ENCODE measurements at regions not wholly inside any gene's neighbourhood (a gene's known extent, or its start where the extent isn't known, plus 50 kb on each side); places are given as distances from the start of the nearest gene placed in this dataset.

- Histone ChIP-seq H3K36me3 (ENCODE audit: insufficient read depth, low read length) (no peaks in the 10 kb centered on the region), H3K27ac (ENCODE audit: low read length) (no peak overlapping the region), H3F3A (ENCODE audit: insufficient read depth, low read length, poor library complexity, severe bottlenecking) (no peaks in the 10 kb centered on the region), H3K4me3 (ENCODE audit: low read length) (no peak overlapping the region), H3K9me3 (ENCODE audit: low read length) (no peaks in the 10 kb centered on the region), H3K9ac (ENCODE audit: low read length) (no peak overlapping the region), H3K9me2 (ENCODE audit: insufficient read depth, low read length) (no peaks in the 10 kb centered on the region), H2AFZ (ENCODE audit: low read depth, low read length) (no peak overlapping the region), H3K79me2 (replicated peaks; ENCODE audit: insufficient read depth, low read length) (no peaks in the 10 kb centered on the region), H3K4me2 (ENCODE audit: low read length) (no peak overlapping the region), H3K27me3 (ENCODE audit: insufficient read depth, low read depth, low read length) (no peaks in the 10 kb centered on the region), H4K20me1 (ENCODE audit: insufficient read depth) (no peaks in the 10 kb centered on the region)
- TF ChIP-seq, protein P1, sequence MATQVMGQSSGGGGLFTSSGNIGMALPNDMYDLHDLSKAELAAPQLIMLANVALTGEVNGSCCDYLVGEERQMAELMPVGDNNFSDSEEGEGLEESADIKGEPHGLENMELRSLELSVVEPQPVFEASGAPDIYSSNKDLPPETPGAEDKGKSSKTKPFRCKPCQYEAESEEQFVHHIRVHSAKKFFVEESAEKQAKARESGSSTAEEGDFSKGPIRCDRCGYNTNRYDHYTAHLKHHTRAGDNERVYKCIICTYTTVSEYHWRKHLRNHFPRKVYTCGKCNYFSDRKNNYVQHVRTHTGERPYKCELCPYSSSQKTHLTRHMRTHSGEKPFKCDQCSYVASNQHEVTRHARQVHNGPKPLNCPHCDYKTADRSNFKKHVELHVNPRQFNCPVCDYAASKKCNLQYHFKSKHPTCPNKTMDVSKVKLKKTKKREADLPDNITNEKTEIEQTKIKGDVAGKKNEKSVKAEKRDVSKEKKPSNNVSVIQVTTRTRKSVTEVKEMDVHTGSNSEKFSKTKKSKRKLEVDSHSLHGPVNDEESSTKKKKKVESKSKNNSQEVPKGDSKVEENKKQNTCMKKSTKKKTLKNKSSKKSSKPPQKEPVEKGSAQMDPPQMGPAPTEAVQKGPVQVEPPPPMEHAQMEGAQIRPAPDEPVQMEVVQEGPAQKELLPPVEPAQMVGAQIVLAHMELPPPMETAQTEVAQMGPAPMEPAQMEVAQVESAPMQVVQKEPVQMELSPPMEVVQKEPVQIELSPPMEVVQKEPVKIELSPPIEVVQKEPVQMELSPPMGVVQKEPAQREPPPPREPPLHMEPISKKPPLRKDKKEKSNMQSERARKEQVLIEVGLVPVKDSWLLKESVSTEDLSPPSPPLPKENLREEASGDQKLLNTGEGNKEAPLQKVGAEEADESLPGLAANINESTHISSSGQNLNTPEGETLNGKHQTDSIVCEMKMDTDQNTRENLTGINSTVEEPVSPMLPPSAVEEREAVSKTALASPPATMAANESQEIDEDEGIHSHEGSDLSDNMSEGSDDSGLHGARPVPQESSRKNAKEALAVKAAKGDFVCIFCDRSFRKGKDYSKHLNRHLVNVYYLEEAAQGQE (IDR thresholded peaks at IDR 0.05; ENCODE audit: borderline replicate concordance) = no peak
- no peak for TF ChIP-seq EZH2 (IDR thresholded peaks at IDR 0.05; ENCODE audit: borderline replicate concordance, insufficient read depth, low read length, poor library complexity, severe bottlenecking)
- no peak for TF ChIP-seq POLR2AphosphoS5 (IDR thresholded peaks at IDR 0.05)
- no peak for TF ChIP-seq RAD21 (conservative IDR thresholded peaks at IDR 0.05)
- TF ChIP-seq SMC3 (conservative IDR thresholded peaks at IDR 0.05; ENCODE audit: poor library complexity) = no peak
- TF ChIP-seq MXI1 (conservative IDR thresholded peaks at IDR 0.05; ENCODE audit: poor library complexity, severe bottlenecking) = no peak
- TF ChIP-seq CTCF (IDR thresholded peaks at IDR 0.05; ENCODE audit: poor library complexity, severe bottlenecking) = no peak
- TF ChIP-seq EP300 (conservative IDR thresholded peaks at IDR 0.05; ENCODE audit: poor library complexity, severe bottlenecking) = no peak
- TF ChIP-seq TAF1 (IDR thresholded peaks at IDR 0.05; ENCODE audit: low read depth) = no peak
Observed at GRCh38 chr3:137958636-137959035, 51.3 kb upstream of the CLDN18 start.

Measured in neural cell (in vitro differentiated cells).